HG03039 (cell line): ENCODE measurements at regions not wholly inside any gene's neighbourhood (a gene's known extent, or its start where the extent isn't known, plus 50 kb on each side); places are given as distances from the start of the nearest gene placed in this dataset.

ENCODE experiments used
- ATAC-seq: cut with Tn5 transposase; IDR thresholded peaks from one replicate; pipeline ENCODE4 v1.9.1; 2021; ENCODE audit warnings: mild to moderate bottlenecking, moderate library complexity; ENCODE audit not compliant: unreplicated experiment

GRCh38 chr2:19725392-19725791 is 176.4 kb downstream of the TTC32 start:
- ATAC-seq: no peak

GRCh38 chr2:19723021-19723420 is 178.8 kb downstream of the TTC32 start:
- ATAC-seq: no peak

- ATAC-seq: no peak
Measured at GRCh38 chr2:19722531-19722971, 179.2 kb downstream of the TTC32 start.

GRCh38 chr2:19720306-19720705 is 181.5 kb downstream of the TTC32 start:
- ATAC-seq: no peak

GRCh38 chr2:19719540-19719939 is 182.2 kb downstream of the TTC32 start:
- ATAC-seq: no peak

GRCh38 chr2:19717446-19717845 is 184.3 kb downstream of the TTC32 start:
- ATAC-seq: no peak

- no peak for ATAC-seq
Measured at GRCh38 chr2:19714926-19715325, 186.9 kb downstream of the TTC32 start.

- no peak for ATAC-seq
Measured at GRCh38 chr2:19712850-19713249, 188.9 kb downstream of the TTC32 start.

- no peak for ATAC-seq
Measured at GRCh38 chr2:19711470-19712372, 190.1 kb downstream of the TTC32 start.

GRCh38 chr2:19710230-19710629 is 191.6 kb downstream of the TTC32 start:
- ATAC-seq: no peak

- no peak for ATAC-seq
Measured at GRCh38 chr2:19709553-19709952, 192.2 kb downstream of the TTC32 start.

- no peak for ATAC-seq
Measured at GRCh38 chr2:19708776-19709175, 193.0 kb downstream of the TTC32 start.

GRCh38 chr2:19706332-19706731 is 195.5 kb downstream of the TTC32 start:
- ATAC-seq: no peak

GRCh38 chr2:19702267-19702666 is 199.5 kb downstream of the TTC32 start:
- no peak for ATAC-seq

- no peak for ATAC-seq
Measured at GRCh38 chr2:19700861-19701585, 200.8 kb downstream of the TTC32 start.

GRCh38 chr2:19697131-19697530 is 204.7 kb downstream of the TTC32 start:
- no peak for ATAC-seq

GRCh38 chr2:19695706-19696105 is 206.1 kb downstream of the TTC32 start:
- ATAC-seq: no peak

GRCh38 chr2:19691892-19692291 is 209.9 kb downstream of the TTC32 start:
- no peak for ATAC-seq

- no peak for ATAC-seq
Measured at GRCh38 chr2:19690429-19690828, 211.4 kb downstream of the TTC32 start.

- no peak for ATAC-seq
Measured at GRCh38 chr2:19689646-19690168, 212.1 kb downstream of the TTC32 start.

GRCh38 chr2:19688059-19688458 is 213.7 kb downstream of the TTC32 start:
- no peak for ATAC-seq
